ENCODE measurements at regions not wholly inside any gene's neighbourhood (a gene's known extent, or its start where the extent isn't known, plus 50 kb on each side); places are given as distances from the start of the nearest gene placed in this dataset.

DNA sequence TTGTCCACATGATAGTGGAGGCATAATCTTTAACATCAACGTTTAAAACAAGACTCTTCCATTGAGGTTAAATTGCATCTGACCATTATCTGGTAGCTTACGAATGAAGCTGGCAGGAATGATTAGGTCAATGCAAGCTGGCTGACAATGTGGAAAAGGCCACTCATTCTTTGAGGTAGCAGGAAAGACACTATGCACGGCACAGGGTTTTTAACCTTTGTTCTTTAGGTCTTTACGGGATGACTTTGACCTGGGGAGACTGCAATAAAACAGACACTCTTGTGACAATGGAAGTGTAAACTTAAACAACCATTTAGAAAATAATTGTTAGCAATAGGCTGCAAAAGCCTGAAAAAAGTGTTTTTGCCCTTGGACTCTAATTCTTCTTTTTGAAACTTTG is 193.8 kb upstream of the FOXD3 start:
- no peak for ATAC-seq
- TF ChIP-seq, protein P1, sequence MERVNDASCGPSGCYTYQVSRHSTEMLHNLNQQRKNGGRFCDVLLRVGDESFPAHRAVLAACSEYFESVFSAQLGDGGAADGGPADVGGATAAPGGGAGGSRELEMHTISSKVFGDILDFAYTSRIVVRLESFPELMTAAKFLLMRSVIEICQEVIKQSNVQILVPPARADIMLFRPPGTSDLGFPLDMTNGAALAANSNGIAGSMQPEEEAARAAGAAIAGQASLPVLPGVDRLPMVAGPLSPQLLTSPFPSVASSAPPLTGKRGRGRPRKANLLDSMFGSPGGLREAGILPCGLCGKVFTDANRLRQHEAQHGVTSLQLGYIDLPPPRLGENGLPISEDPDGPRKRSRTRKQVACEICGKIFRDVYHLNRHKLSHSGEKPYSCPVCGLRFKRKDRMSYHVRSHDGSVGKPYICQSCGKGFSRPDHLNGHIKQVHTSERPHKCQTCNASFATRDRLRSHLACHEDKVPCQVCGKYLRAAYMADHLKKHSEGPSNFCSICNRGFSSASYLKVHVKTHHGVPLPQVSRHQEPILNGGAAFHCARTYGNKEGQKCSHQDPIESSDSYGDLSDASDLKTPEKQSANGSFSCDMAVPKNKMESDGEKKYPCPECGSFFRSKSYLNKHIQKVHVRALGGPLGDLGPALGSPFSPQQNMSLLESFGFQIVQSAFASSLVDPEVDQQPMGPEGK (CRISPR knock-in tag; IDR thresholded peaks at IDR 0.05; ENCODE audit: borderline replicate concordance), result no peak
- TF ChIP-seq ZNF70 (CRISPR knock-in tag; IDR thresholded peaks at IDR 0.05) (no peak), ESRRG (CRISPR knock-in tag; IDR thresholded peaks at IDR 0.05) (no peak), SNAI2 (CRISPR knock-in tag; IDR thresholded peaks at IDR 0.05) (no peak), TCF4 (CRISPR knock-in tag; IDR thresholded peaks at IDR 0.05; ENCODE audit: borderline replicate concordance) (no peak)

DNA sequence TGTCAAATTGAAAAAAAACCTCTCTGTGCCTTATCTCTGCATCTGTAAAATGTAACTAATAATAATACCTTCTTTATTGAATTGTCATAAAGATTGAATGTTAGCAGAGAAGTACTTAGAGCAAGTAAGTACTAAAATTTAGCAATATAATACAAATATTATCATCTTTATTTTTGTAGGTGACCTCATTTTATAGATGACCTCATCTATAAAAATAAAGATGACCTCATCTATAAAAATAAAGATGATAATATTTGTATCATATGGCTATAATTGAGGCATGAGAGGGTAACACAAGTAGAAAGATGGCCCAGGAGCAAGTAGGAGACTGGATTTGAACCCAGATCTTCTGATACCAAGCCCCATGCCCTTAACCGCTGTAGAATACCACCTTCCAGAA is 193.2 kb upstream of the FOXD3 start:
- ATAC-seq, result no peak
- TF ChIP-seq, protein P2, sequence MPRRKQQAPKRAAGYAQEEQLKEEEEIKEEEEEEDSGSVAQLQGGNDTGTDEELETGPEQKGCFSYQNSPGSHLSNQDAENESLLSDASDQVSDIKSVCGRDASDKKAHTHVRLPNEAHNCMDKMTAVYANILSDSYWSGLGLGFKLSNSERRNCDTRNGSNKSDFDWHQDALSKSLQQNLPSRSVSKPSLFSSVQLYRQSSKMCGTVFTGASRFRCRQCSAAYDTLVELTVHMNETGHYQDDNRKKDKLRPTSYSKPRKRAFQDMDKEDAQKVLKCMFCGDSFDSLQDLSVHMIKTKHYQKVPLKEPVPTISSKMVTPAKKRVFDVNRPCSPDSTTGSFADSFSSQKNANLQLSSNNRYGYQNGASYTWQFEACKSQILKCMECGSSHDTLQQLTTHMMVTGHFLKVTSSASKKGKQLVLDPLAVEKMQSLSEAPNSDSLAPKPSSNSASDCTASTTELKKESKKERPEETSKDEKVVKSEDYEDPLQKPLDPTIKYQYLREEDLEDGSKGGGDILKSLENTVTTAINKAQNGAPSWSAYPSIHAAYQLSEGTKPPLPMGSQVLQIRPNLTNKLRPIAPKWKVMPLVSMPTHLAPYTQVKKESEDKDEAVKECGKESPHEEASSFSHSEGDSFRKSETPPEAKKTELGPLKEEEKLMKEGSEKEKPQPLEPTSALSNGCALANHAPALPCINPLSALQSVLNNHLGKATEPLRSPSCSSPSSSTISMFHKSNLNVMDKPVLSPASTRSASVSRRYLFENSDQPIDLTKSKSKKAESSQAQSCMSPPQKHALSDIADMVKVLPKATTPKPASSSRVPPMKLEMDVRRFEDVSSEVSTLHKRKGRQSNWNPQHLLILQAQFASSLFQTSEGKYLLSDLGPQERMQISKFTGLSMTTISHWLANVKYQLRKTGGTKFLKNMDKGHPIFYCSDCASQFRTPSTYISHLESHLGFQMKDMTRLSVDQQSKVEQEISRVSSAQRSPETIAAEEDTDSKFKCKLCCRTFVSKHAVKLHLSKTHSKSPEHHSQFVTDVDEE (CRISPR knock-in tag; IDR thresholded peaks at IDR 0.05), result no peak
- TF ChIP-seq ZNF565 (CRISPR knock-in tag; conservative IDR thresholded peaks at IDR 0.05; ENCODE audit: low read depth) (no peak), ZNF70 (CRISPR knock-in tag; IDR thresholded peaks at IDR 0.05) (no peak), ZFP3 (CRISPR knock-in tag; IDR thresholded peaks at IDR 0.05) (no peak), OSR1 (CRISPR knock-in tag; IDR thresholded peaks at IDR 0.05) (no peak), ESRRG (CRISPR knock-in tag; IDR thresholded peaks at IDR 0.05) (no peak)
- TF ChIP-seq, protein P3, sequence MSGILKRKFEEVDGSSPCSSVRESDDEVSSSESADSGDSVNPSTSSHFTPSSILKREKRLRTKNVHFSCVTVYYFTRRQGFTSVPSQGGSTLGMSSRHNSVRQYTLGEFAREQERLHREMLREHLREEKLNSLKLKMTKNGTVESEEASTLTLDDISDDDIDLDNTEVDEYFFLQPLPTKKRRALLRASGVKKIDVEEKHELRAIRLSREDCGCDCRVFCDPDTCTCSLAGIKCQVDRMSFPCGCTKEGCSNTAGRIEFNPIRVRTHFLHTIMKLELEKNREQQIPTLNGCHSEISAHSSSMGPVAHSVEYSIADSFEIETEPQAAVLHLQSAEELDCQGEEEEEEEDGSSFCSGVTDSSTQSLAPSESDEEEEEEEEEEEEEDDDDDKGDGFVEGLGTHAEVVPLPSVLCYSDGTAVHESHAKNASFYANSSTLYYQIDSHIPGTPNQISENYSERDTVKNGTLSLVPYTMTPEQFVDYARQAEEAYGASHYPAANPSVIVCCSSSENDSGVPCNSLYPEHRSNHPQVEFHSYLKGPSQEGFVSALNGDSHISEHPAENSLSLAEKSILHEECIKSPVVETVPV (CRISPR knock-in tag; IDR thresholded peaks at IDR 0.05), result no peak

DNA sequence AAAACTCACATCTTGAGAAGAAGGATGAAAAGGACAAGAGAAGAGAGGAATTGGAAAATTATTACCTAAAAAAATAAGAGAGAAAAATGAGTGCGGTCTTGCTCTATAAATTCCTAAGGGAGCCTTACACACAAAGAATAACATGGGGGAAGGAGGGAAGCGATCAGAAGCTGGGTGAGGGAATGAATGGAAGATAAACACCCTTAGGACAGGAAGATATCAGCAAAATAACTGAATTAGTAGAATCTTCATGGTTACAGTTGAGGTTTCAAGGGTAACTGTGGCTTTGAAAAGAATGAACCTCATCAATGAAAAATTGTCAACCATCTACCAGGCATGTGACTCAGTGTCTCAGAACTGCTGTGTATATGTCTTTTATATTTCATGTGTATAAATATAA is 192.5 kb upstream of the FOXD3 start:
- ATAC-seq, result no peak
- TF ChIP-seq, protein P4, sequence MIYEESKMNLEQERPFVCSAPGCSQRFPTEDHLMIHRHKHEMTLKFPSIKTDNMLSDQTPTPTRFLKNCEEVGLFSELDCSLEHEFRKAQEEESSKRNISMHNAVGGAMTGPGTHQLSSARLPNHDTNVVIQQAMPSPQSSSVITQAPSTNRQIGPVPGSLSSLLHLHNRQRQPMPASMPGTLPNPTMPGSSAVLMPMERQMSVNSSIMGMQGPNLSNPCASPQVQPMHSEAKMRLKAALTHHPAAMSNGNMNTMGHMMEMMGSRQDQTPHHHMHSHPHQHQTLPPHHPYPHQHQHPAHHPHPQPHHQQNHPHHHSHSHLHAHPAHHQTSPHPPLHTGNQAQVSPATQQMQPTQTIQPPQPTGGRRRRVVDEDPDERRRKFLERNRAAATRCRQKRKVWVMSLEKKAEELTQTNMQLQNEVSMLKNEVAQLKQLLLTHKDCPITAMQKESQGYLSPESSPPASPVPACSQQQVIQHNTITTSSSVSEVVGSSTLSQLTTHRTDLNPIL (CRISPR knock-in tag; IDR thresholded peaks at IDR 0.05; ENCODE audit: low read depth), result no peak
- TF ChIP-seq TCF4 (CRISPR knock-in tag; IDR thresholded peaks at IDR 0.05; ENCODE audit: borderline replicate concordance) (no peak), ZNF565 (CRISPR knock-in tag; conservative IDR thresholded peaks at IDR 0.05; ENCODE audit: low read depth) (no peak), ZNF70 (CRISPR knock-in tag; IDR thresholded peaks at IDR 0.05) (no peak), ESRRG (CRISPR knock-in tag; IDR thresholded peaks at IDR 0.05) (no peak), ZNF8 (CRISPR knock-in tag; IDR thresholded peaks at IDR 0.05) (no peak), TOX (CRISPR knock-in tag; IDR thresholded peaks at IDR 0.05; ENCODE audit: borderline replicate concordance) (no peak), ZFP30 (CRISPR knock-in tag; IDR thresholded peaks at IDR 0.05) (no peak), ZC3H10 (CRISPR knock-in tag; IDR thresholded peaks at IDR 0.05) (no peak), ARNTL (CRISPR knock-in tag; IDR thresholded peaks at IDR 0.05; ENCODE audit: borderline replicate concordance, low read depth) (no peak), ZFP3 (CRISPR knock-in tag; IDR thresholded peaks at IDR 0.05) (no peak), OSR1 (CRISPR knock-in tag; IDR thresholded peaks at IDR 0.05) (no peak), GLIS3 (CRISPR knock-in tag; IDR thresholded peaks at IDR 0.05) (no peak), BACH2 (CRISPR knock-in tag; IDR thresholded peaks at IDR 0.05; ENCODE audit: borderline replicate concordance) (no peak), PPARA (CRISPR knock-in tag; IDR thresholded peaks at IDR 0.05; ENCODE audit: borderline replicate concordance) (no peak), SNAI2 (CRISPR knock-in tag; IDR thresholded peaks at IDR 0.05) (no peak)
- TF ChIP-seq, protein P5, sequence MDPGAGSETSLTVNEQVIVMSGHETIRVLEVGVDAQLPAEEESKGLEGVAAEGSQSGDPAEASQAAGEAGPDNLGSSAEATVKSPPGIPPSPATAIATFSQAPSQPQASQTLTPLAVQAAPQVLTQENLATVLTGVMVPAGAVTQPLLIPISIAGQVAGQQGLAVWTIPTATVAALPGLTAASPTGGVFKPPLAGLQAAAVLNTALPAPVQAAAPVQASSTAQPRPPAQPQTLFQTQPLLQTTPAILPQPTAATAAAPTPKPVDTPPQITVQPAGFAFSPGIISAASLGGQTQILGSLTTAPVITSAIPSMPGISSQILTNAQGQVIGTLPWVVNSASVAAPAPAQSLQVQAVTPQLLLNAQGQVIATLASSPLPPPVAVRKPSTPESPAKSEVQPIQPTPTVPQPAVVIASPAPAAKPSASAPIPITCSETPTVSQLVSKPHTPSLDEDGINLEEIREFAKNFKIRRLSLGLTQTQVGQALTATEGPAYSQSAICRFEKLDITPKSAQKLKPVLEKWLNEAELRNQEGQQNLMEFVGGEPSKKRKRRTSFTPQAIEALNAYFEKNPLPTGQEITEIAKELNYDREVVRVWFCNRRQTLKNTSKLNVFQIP (CRISPR knock-in tag; IDR thresholded peaks at IDR 0.05; ENCODE audit: borderline replicate concordance, low read depth), result no peak
- TF ChIP-seq, protein P2 (CRISPR knock-in tag; IDR thresholded peaks at IDR 0.05), result no peak
- TF ChIP-seq, protein P1 (CRISPR knock-in tag; IDR thresholded peaks at IDR 0.05; ENCODE audit: borderline replicate concordance), result no peak
